ES-I3 (cell line): ENCODE measurements at regions not wholly inside any gene's neighbourhood (a gene's known extent, or its start where the extent isn't known, plus 50 kb on each side); places are given as distances from the start of the nearest gene placed in this dataset.
"Not testable (repeated sequence)": the region's sequence is repeated elsewhere in the genome, so short reads cannot be mapped to it uniquely, and the experiment has no call there.

Experiments
- H3K36me3 ChIP-seq: 2 replicates; pipeline ENCODE4 v1.6.1; 2013; ENCODE audit warnings: mild to moderate bottlenecking, low read length, control low read depth, moderate library complexity; ENCODE audit not compliant: insufficient read depth
- H3K4me1 ChIP-seq: 2 replicates; pipeline ENCODE4 v1.6.1; 2013; ENCODE audit warnings: mild to moderate bottlenecking, control low read depth, low read length; ENCODE audit not compliant: insufficient read depth
- H3K9ac ChIP-seq: 2 replicates; pipeline ENCODE4 v1.6.1; 2013; ENCODE audit warnings: low read depth, mild to moderate bottlenecking, low read length, moderate library complexity
- H3K9me3 ChIP-seq: 2 replicates; pipeline ENCODE4 v1.6.1; 2013; ENCODE audit warnings: mild to moderate bottlenecking, low read length, moderate library complexity; ENCODE audit not compliant: control insufficient read depth, insufficient read depth

GRCh38 chr1:105270966-105271365 lies 1521.3 kb downstream of the AMY1C start:
- Histone ChIP-seq H3K9ac (no peak overlapping the region), H3K9me3 (no peaks in the 10 kb centered on the region), H3K36me3 (no peaks in the 10 kb centered on the region), H3K4me1 (no peaks in the 10 kb centered on the region)

- H3K4me1 ChIP-seq, H3K36me3 ChIP-seq, H3K9ac ChIP-seq, H3K9me3 ChIP-seq: not testable (repeated sequence)
These were observed 1522.7 kb downstream of the AMY1C start for GRCh38 chr1:105272376-105272775.

GRCh38 chr1:105294838-105295237 lies 1545.1 kb downstream of the AMY1C start:
- Histone ChIP-seq H3K9ac (no peak overlapping the region), H3K4me1 (no peaks in the 10 kb centered on the region), H3K36me3 (no peaks in the 10 kb centered on the region), H3K9me3 (no peaks in the 10 kb centered on the region)

DNA sequence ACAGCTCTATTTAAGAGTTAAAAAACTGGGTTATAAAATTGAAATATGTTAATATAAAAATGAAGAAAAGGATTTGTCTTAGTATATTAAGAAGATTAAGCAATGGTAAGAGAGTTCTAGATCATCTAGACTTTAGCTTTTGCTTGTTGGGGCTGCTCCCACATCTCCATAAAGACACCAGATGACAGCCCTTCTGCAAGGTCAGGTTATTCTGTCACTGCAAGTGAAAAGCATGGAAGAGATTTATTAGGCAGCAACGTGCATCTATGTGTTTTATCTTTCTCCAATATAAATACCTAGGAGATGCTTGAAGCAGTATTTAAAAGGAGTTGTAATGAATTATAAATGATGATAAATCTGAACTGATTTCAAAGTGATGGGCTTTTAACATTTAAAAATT lies 1560.4 kb downstream of the AMY1C start:
- Histone ChIP-seq H3K36me3 (no peaks in the 10 kb centered on the region), H3K9ac (no peak overlapping the region), H3K4me1 (no peaks in the 10 kb centered on the region), H3K9me3 (no peaks in the 10 kb centered on the region)

- no peaks in the 10 kb centered on the region for H3K9me3 ChIP-seq
- H3K4me1 ChIP-seq = no peaks in the 10 kb centered on the region
- H3K9ac ChIP-seq = no peak overlapping the region
- no peaks in the 10 kb centered on the region for H3K36me3 ChIP-seq
These were observed 1568.3 kb downstream of the AMY1C start for GRCh38 chr1:105317976-105318375.

- no peaks in the 10 kb centered on the region; the same call in 1 of the 2 replicates for H3K4me1 ChIP-seq
- H3K9me3 ChIP-seq = no peaks in the 10 kb centered on the region
- no peak overlapping the region for H3K9ac ChIP-seq
- H3K36me3 ChIP-seq = no peaks in the 10 kb centered on the region
These were observed 1577.2 kb downstream of the AMY1C start for GRCh38 chr1:105326886-105327285.

GRCh38 chr1:105337420-105337819 lies 1587.7 kb downstream of the AMY1C start:
- Histone ChIP-seq H3K9ac (no peak overlapping the region), H3K36me3 (no peaks in the 10 kb centered on the region), H3K4me1 (no peaks in the 10 kb centered on the region), H3K9me3 (no peaks in the 10 kb centered on the region)

GRCh38 chr1:105343317-105343716 lies 1593.6 kb downstream of the AMY1C start:
- no peak overlapping the region for H3K9ac ChIP-seq
- H3K9me3 ChIP-seq = no peaks in the 10 kb centered on the region
- no peaks in the 10 kb centered on the region for H3K36me3 ChIP-seq
- no peaks in the 10 kb centered on the region for H3K4me1 ChIP-seq

GRCh38 chr1:105359457-105359856 lies 1609.8 kb downstream of the AMY1C start:
- Histone ChIP-seq H3K9me3 (peaks cover 8% of the 10 kb centered on the region; the same call in 1 of the 2 replicates), H3K36me3 (no peaks in the 10 kb centered on the region), H3K4me1 (no peaks in the 10 kb centered on the region), H3K9ac (no peak overlapping the region)

DNA sequence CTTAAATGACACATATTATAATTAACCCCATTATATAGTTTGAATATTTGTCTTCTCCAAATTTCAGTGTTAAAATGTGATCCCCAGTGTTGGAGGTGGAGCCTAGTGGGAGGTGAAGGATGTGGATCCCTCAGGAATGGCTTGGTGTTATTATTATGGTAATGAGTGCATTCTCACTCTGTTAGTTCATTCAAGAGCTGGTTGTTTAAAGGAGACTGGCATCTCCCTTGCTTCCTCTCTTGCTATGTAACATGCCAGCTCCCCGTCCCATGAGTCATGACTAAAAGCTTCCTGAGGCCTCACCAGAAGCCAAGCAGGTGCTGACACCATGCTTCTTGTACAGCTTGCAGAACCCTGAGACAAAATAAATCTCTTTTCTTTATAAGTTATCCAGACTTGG lies 1612.7 kb downstream of the AMY1C start:
- no peak overlapping the region for H3K9ac ChIP-seq
- no peaks in the 10 kb centered on the region for H3K4me1 ChIP-seq
- H3K36me3 ChIP-seq = no peaks in the 10 kb centered on the region
- H3K9me3 ChIP-seq = peaks cover 8% of the 10 kb centered on the region; the same call in 1 of the 2 replicates

DNA sequence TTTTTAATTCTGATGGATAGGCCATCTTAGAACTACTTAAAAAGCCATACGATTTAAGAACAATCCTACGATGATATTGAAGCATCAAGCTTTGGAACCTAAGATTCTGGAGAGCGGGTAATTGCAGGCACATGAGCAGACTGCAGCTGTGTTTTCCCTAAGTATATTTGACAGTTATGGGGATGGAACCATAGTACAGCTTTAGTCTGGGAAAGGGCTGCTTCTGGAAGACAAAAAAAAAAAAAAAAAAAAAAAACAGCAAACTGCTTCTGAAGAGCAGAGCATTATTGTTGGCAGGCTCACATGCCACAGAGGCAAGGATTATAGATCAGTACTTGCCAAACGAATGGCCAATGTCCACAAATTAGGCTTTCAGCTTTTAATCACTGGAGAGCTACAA lies 1618.7 kb downstream of the AMY1C start:
- Histone ChIP-seq H3K9me3 (no peaks in the 10 kb centered on the region), H3K9ac (no peak overlapping the region), H3K36me3 (no peaks in the 10 kb centered on the region), H3K4me1 (no peaks in the 10 kb centered on the region)

DNA sequence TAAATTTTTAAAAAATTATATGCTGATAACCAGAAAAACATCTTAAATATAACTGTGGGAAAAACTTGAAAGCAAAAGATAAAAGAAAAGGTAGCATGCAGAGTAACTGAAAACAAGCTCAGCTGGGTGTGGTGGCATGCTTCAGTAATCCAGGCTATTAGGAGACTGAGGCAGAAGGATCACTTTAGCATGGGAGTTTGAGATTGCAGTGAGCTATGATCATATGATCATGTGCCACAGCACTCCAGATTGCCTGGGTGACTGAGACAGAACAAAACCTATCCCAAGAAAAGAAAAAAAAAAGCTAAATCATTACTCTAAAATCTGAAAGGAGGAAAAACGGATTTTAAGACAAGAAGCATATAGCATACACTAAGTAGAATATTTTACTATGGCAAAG lies 1624.0 kb downstream of the AMY1C start:
- H3K9ac ChIP-seq = no peak overlapping the region
- no peaks in the 10 kb centered on the region for H3K4me1 ChIP-seq
- no peaks in the 10 kb centered on the region for H3K9me3 ChIP-seq
- H3K36me3 ChIP-seq = no peaks in the 10 kb centered on the region

GRCh38 chr1:105386489-105386888 lies 1636.8 kb downstream of the AMY1C start:
- Histone ChIP-seq H3K36me3 (no peaks in the 10 kb centered on the region), H3K9me3 (no peaks in the 10 kb centered on the region), H3K9ac (no peak overlapping the region), H3K4me1 (no peaks in the 10 kb centered on the region)

GRCh38 chr1:105396001-105396400 lies 1646.3 kb downstream of the AMY1C start:
- 0 out of 2 replicates have a peak, but pooled peaks cover 3% of the 10 kb centered on the region for H3K9me3 ChIP-seq
- H3K36me3 ChIP-seq = no peaks in the 10 kb centered on the region
- H3K4me1 ChIP-seq = no peaks in the 10 kb centered on the region
- H3K9ac ChIP-seq = no peak overlapping the region

DNA sequence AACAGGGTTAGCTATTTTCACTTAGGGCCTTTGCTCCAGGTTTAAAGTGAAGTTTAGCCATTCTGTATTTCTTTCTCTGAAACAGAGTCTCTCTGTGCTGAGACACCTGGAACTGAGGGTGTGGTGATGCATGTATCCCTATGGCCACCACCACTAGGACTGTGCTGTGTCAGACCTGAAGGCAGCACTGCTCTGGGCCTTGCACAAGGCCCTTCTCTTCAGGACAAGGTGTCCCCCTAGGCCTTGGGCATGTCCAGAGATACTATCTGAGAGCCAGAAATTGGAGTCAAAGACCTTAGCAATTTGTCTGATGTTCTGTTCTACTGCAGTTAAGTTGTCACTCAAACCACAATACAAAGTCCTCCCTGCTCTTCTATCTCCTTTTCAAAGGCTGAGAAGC lies 1649.2 kb downstream of the AMY1C start:
- Histone ChIP-seq H3K9ac (no peak overlapping the region), H3K36me3 (no peaks in the 10 kb centered on the region), H3K4me1 (no peaks in the 10 kb centered on the region), H3K9me3 (0 out of 2 replicates have a peak, but pooled peaks cover 3% of the 10 kb centered on the region)

DNA sequence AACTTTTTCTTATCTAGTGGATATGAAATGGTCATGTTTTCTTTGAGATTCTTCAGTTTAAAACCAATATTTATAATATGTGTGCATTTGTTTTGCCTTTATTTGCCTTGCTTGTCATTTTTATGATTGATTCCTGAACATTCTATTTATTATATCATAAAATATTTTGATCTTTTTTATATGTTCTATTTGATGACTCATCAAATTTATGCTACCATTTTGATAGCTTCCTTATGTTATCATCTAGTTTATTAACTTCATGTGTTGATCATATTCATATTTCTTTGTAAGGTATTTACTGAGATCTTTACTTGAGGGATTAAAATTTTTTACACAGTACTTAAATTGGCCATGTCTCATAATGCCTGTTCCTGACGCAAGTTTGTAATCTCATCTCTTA lies 1650.0 kb downstream of the AMY1C start:
- H3K36me3 ChIP-seq = no peaks in the 10 kb centered on the region
- 0 out of 2 replicates have a peak, but pooled peaks cover 3% of the 10 kb centered on the region for H3K9me3 ChIP-seq
- H3K9ac ChIP-seq = no peak overlapping the region
- no peaks in the 10 kb centered on the region for H3K4me1 ChIP-seq
